HCT116 (cell line): ENCODE measurements at regions not wholly inside any gene's neighbourhood (a gene's known extent, or its start where the extent isn't known, plus 50 kb on each side); places are given as distances from the start of the nearest gene placed in this dataset.

Experiments used
- ATAC-seq: fragments of 200-7000 bp; cut with Tn5 transposase; 2 replicates; pipeline ENCODE4 v1.9.1; 2020; ENCODE audit warnings: mild to moderate bottlenecking, moderate library complexity
- BruUV-seq: library from RNA; stranded (reverse); fragments of 400-500 nt; replicated peaks from 2 replicates; lab custom pipeline; 2021; lab: Mats Ljungman, UMichigan
- CTCF ChIA-PET: fragments of 300-600 bp; sonication (Branson Sonifier 250); formaldehyde crosslinking; loops from one replicate; lab custom pipeline; 2021; ENCODE audit warnings: antibody characterized with exemption; lab: Charles Lee
- POLR2A ChIA-PET: fragments of 300-600, 350-600 bp; sonication (Branson Sonifier 250); formaldehyde crosslinking; loops from one replicate; lab custom pipeline; 2021; ENCODE audit warnings: antibody characterized with exemption; lab: Charles Lee
- RAD21 ChIA-PET, 2 experiments: fragments of 300-600 bp; sonication (Branson Sonifier 250); formaldehyde crosslinking; loops; one replicate each; lab custom pipeline; 2023; ENCODE audit warnings: low total read pairs in 2 of 2; ENCODE audit not compliant: uncharacterized antibody in 2 of 2, unreplicated experiment in 2 of 2, low non-redundant PET in 1 of 2; lab: Charles Lee
- DNase-seq: peaks from one replicate; pipeline ENCODE4 v3.0.0-alpha.2; 2010; ENCODE audit warnings: low read depth, low spot score
- H2AFZ ChIP-seq: fragments of 200-600 bp; shearing (Covaris generic), sonication (generic); 2 replicates; pipeline ENCODE4 v1.6.1; 2017; ENCODE audit warnings: low read depth, mixed run types, mixed read lengths, antibody characterized with exemption, low read length; ENCODE audit not compliant: poor library complexity, severe bottlenecking
- H3K27ac ChIP-seq: 2 replicates; pipeline ENCODE4 v1.5.1; 2012; ENCODE audit warnings: low read depth, low read length
- H3K27me3 ChIP-seq: fragments of 200-600 bp; sonication (generic); 2 replicates; pipeline ENCODE4 v1.6.1; 2016; ENCODE audit warnings: mixed run types, low read length, mixed read lengths; ENCODE audit not compliant: insufficient read depth
- H3K36me3 ChIP-seq, 2 experiments: fragments of 200-500 bp in 1 of 2; fragments of 200-600 bp in 1 of 2; sonication (Bioruptor generic) in 1 of 2; sonication (generic) in 1 of 2; 2 replicates each; pipeline versions ENCODE4 v1.5.1 to v1.6.1; 2014 to 2016; ENCODE audit warnings: low read length in 2 of 2, inconsistent platforms in 1 of 2, mixed read lengths in 1 of 2, mixed run types in 1 of 2; ENCODE audit not compliant: insufficient read depth in 2 of 2, control insufficient read depth in 1 of 2
- H3K4me1 ChIP-seq, 2 experiments: fragments of 200-600 bp in 1 of 2; sonication (generic) in 1 of 2; 2 replicates each; pipeline versions ENCODE4 v1.5.1 to v1.6.1; 2012 to 2017; ENCODE audit warnings: low read length in 2 of 2, inconsistent platforms in 1 of 2, mild to moderate bottlenecking in 1 of 2, mixed read lengths in 1 of 2, mixed run types in 1 of 2, moderate library complexity in 1 of 2; ENCODE audit not compliant: insufficient read depth in 2 of 2, control insufficient read depth in 1 of 2
- H3K4me2 ChIP-seq: fragments of 200-600 bp; sonication (generic); 2 replicates; pipeline ENCODE4 v1.6.1; 2017; ENCODE audit warnings: mixed run types, low read length, mixed read lengths
- H3K4me3 ChIP-seq, 2 experiments: fragments of 200-600 bp in 1 of 2; sonication (generic) in 1 of 2; replicated peaks in 1 of 2; 2 replicates each; pipeline ENCODE4 v1.5.1; 2011 to 2016; ENCODE audit warnings: low read length in 2 of 2, control low read depth in 1 of 2, low read depth in 1 of 2, mild to moderate bottlenecking in 1 of 2, mixed read lengths in 1 of 2, mixed run types in 1 of 2
- H3K79me2 ChIP-seq: fragments of 200-600 bp; sonication (generic); 2 replicates; pipeline ENCODE4 v1.6.1; 2017; ENCODE audit warnings: mild to moderate bottlenecking, mixed run types, low read length, moderate library complexity, mixed read lengths; ENCODE audit not compliant: insufficient read depth
- H3K9ac ChIP-seq: fragments of 200-600 bp; sonication (generic); 2 replicates; pipeline ENCODE4 v1.6.1; 2016; ENCODE audit warnings: low read length, mixed read lengths
- H3K9me2 ChIP-seq: fragments of 200-600 bp; sonication (generic), shearing (Covaris generic); 2 replicates; pipeline ENCODE4 v1.6.1; 2017; ENCODE audit warnings: mixed run types, mild to moderate bottlenecking, moderate library complexity; ENCODE audit not compliant: insufficient read depth
- H3K9me3 ChIP-seq, 2 experiments: fragments of 200-500 bp in 1 of 2; fragments of 200-600 bp in 1 of 2; sonication (Bioruptor generic) in 1 of 2; sonication (generic) in 1 of 2; 2 replicates each; pipeline ENCODE4 v1.6.1; 2014 to 2017; ENCODE audit warnings: low read length in 2 of 2, mixed read lengths in 2 of 2, inconsistent platforms in 1 of 2, low read depth in 1 of 2, mild to moderate bottlenecking in 1 of 2, mixed run types in 1 of 2, moderate library complexity in 1 of 2; ENCODE audit not compliant: control insufficient read depth in 1 of 2, insufficient read depth in 1 of 2
- H4K20me1 ChIP-seq: fragments of 200-600 bp; sonication (generic), shearing (Covaris generic); 2 replicates; pipeline ENCODE4 v1.6.1; 2017; ENCODE audit warnings: mixed run types, mild to moderate bottlenecking, moderate library complexity; ENCODE audit not compliant: insufficient read depth
- CEBPB ChIP-seq: IDR thresholded peaks from 2 replicates; pipeline ENCODE4 v1.6.1; 2012; ENCODE audit warnings: low read depth
- EZH2phosphoT487 ChIP-seq: fragments of 200-600 bp; IDR thresholded peaks from 2 replicates; pipeline ENCODE4 v1.6.1; 2018; ENCODE audit warnings: antibody characterized with exemption, borderline replicate concordance
- FOSL1 ChIP-seq: IDR thresholded peaks from 2 replicates; pipeline ENCODE4 v1.6.1; 2012; ENCODE audit warnings: low read depth
- POLR2AphosphoS5 ChIP-seq: IDR thresholded peaks from 2 replicates; pipeline ENCODE4 v1.6.1; 2011; ENCODE audit warnings: mild to moderate bottlenecking, low read depth, low read length, moderate library complexity
- SIN3A ChIP-seq: IDR thresholded peaks from 2 replicates; pipeline ENCODE4 v1.6.1; 2012; ENCODE audit warnings: low read depth
- SP1 ChIP-seq: IDR thresholded peaks from 2 replicates; pipeline ENCODE4 v1.6.1; 2012; ENCODE audit warnings: low read depth
- ZNF274 ChIP-seq: fragments of 200-500 bp; sonication (Bioruptor generic); IDR thresholded peaks from 2 replicates; pipeline ENCODE4 v1.6.1; 2014; ENCODE audit warnings: mild to moderate bottlenecking, low read depth, low read length, inconsistent platforms
- intact Hi-C: fragments of 100-400 bp; cut with micrococcal nuclease; formaldehyde crosslinking; loops from 2 replicates; pipeline ENCODE4 v1.10.0; 2022
- TF ChIP-seq, protein P1 (sequence below): IDR thresholded peaks from 2 replicates; pipeline ENCODE4 v1.6.1; 2012; ENCODE audit warnings: low read depth
- TF ChIP-seq, protein P2 (sequence below): IDR thresholded peaks from 2 replicates; pipeline ENCODE4 v1.6.1; 2012

DNA sequence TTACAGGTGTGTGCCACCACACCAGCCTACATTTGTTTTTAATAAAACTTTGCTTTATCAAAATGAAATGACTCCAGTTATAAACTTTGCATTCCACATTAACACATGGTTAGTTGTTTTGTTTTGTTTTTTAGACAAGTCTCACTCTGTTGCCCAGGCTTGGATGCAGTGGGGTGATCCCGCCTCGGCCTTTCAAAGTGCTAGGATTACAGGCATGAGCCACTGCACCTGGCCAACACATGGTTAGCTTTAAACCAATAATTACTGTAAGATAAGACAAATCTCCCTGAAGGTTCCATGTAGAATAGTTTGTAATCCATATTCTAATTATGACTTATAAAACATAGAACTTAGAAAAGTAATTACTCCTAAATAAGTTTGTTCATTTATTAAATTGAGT is 89.8 kb upstream of the MED13 start:
- H3K4me1 ChIP-seq: peaks cover 6 to 8% of the 10 kb centered on the region in 2 experiments; a peak in 3 of 4 replicates
- H3K79me2 ChIP-seq: no peaks in the 10 kb centered on the region
- H2AFZ ChIP-seq: no peak overlapping the region
- intact Hi-C loops: no loop called here
- no peak overlapping the region for H3K4me2 ChIP-seq
- H3K9ac ChIP-seq: no peak overlapping the region
- CTCF ChIA-PET: interaction anchor here (1.5 kb wide), 1 partner anchor 45 kb away, joined by 6 read pairs; no protein-coding TSS in a partner anchor
- TF ChIP-seq, protein P1, sequence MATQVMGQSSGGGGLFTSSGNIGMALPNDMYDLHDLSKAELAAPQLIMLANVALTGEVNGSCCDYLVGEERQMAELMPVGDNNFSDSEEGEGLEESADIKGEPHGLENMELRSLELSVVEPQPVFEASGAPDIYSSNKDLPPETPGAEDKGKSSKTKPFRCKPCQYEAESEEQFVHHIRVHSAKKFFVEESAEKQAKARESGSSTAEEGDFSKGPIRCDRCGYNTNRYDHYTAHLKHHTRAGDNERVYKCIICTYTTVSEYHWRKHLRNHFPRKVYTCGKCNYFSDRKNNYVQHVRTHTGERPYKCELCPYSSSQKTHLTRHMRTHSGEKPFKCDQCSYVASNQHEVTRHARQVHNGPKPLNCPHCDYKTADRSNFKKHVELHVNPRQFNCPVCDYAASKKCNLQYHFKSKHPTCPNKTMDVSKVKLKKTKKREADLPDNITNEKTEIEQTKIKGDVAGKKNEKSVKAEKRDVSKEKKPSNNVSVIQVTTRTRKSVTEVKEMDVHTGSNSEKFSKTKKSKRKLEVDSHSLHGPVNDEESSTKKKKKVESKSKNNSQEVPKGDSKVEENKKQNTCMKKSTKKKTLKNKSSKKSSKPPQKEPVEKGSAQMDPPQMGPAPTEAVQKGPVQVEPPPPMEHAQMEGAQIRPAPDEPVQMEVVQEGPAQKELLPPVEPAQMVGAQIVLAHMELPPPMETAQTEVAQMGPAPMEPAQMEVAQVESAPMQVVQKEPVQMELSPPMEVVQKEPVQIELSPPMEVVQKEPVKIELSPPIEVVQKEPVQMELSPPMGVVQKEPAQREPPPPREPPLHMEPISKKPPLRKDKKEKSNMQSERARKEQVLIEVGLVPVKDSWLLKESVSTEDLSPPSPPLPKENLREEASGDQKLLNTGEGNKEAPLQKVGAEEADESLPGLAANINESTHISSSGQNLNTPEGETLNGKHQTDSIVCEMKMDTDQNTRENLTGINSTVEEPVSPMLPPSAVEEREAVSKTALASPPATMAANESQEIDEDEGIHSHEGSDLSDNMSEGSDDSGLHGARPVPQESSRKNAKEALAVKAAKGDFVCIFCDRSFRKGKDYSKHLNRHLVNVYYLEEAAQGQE: no peak
- TF ChIP-seq POLR2AphosphoS5: no peak
- no peak for TF ChIP-seq CEBPB
- no peak for TF ChIP-seq SIN3A
- TF ChIP-seq SP1: no peak
- TF ChIP-seq ZNF274: no peak
- TF ChIP-seq, protein P2, sequence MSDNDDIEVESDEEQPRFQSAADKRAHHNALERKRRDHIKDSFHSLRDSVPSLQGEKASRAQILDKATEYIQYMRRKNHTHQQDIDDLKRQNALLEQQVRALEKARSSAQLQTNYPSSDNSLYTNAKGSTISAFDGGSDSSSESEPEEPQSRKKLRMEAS: no peak
- no peak for TF ChIP-seq FOSL1
- TF ChIP-seq EZH2phosphoT487: no peak
- DNase-seq (no peak), ATAC-seq (no peak)
- H3K4me3 ChIP-seq: no peak overlapping the region
- H3K27me3 ChIP-seq: no peaks in the 10 kb centered on the region
- no peaks in the 10 kb centered on the region for H3K9me2 ChIP-seq
- RAD21 ChIA-PET: no interaction called here
- BruUV-seq: no TSS peak
- H3K27ac ChIP-seq: no peak overlapping the region
- no peaks in the 10 kb centered on the region for H3K36me3 ChIP-seq
- POLR2A ChIA-PET: no interaction called here
- no peaks in the 10 kb centered on the region for H3K9me3 ChIP-seq
- no peaks in the 10 kb centered on the region for H4K20me1 ChIP-seq
